WTC11 (cell line): ENCODE measurements at regions not wholly inside any gene's neighbourhood (a gene's known extent, or its start where the extent isn't known, plus 50 kb on each side); places are given as distances from the start of the nearest gene placed in this dataset.

Source experiments
- ATAC-seq: fragments of 200-7000 bp; cut with Tn5 transposase; 2 replicates; pipeline ENCODE4 v1.10.0; 2021; ENCODE audit warnings: mild to moderate bottlenecking, moderate library complexity
- CTCF ChIA-PET: fragments of 300-600 bp; sonication (Branson Sonifier 250); formaldehyde crosslinking; loops from one replicate; lab custom pipeline; 2021; ENCODE audit warnings: antibody characterized with exemption; lab: Charles Lee
- POLR2A ChIA-PET: fragments of 350-600 bp; sonication (Branson Sonifier 250); formaldehyde crosslinking; loops from one replicate; lab custom pipeline; 2021; ENCODE audit warnings: antibody characterized with exemption; lab: Charles Lee
- DNase-seq: peaks from one replicate; pipeline ENCODE4 v3.0.0; 2021; ENCODE audit warnings: low spot score
- H3K27ac Mint-ChIP-seq: 2 replicates; pipeline ENCODE4 v1.8.0; 2021; ENCODE audit warnings: mixed read lengths
- H3K27me3 Mint-ChIP-seq: 2 replicates; pipeline ENCODE4 v1.8.0; 2021; ENCODE audit warnings: low read depth, mild to moderate bottlenecking, moderate library complexity, mixed read lengths
- H3K36me3 Mint-ChIP-seq: 2 replicates; pipeline ENCODE4 v1.8.0; 2021; ENCODE audit warnings: mixed read lengths
- H3K4me1 Mint-ChIP-seq: 2 replicates; pipeline ENCODE4 v1.8.0; 2022; ENCODE audit warnings: mixed read lengths
- H3K4me3 Mint-ChIP-seq: 2 replicates; pipeline ENCODE4 v1.8.0; 2021; ENCODE audit warnings: mild to moderate bottlenecking, moderate library complexity, mixed read lengths
- H3K9me3 Mint-ChIP-seq: 2 replicates; pipeline ENCODE4 v1.8.0; 2021; ENCODE audit warnings: mixed read lengths
- AFF4 ChIP-seq: sonication (generic); formaldehyde crosslinking; IDR thresholded peaks from 2 replicates; pipeline ENCODE4 v1.8.1; 2023; ENCODE audit warnings: mild to moderate bottlenecking, missing genetic modification reagents, borderline replicate concordance
- ATF3 ChIP-seq: sonication (generic); formaldehyde crosslinking; conservative IDR thresholded peaks from 2 replicates; pipeline ENCODE4 v1.8.1; 2022; ENCODE audit warnings: mild to moderate bottlenecking, missing genetic modification reagents
- ATF6 ChIP-seq: sonication (generic); formaldehyde crosslinking; IDR thresholded peaks from 2 replicates; pipeline ENCODE4 v1.8.1; 2023; ENCODE audit warnings: mild to moderate bottlenecking, missing genetic modification reagents
- CTCF ChIP-seq: fragments of 200-600 bp; IDR thresholded peaks from 2 replicates; pipeline ENCODE4 v1.8.0; 2022; ENCODE audit warnings: antibody characterized with exemption
- E2F4 ChIP-seq: sonication (generic); formaldehyde crosslinking; IDR thresholded peaks from 2 replicates; pipeline ENCODE4 v1.8.1; 2022; ENCODE audit warnings: low read depth, mild to moderate bottlenecking, moderate library complexity, missing genetic modification reagents, borderline replicate concordance
- ELF4 ChIP-seq: sonication (generic); formaldehyde crosslinking; IDR thresholded peaks from 2 replicates; pipeline ENCODE4 v1.8.1; 2022; ENCODE audit warnings: low read depth, mild to moderate bottlenecking, moderate library complexity, missing genetic modification reagents
- ESRRA ChIP-seq: sonication (generic); formaldehyde crosslinking; IDR thresholded peaks from 2 replicates; pipeline ENCODE4 v1.8.1; 2022; ENCODE audit warnings: mild to moderate bottlenecking, missing genetic modification reagents, borderline replicate concordance
- FOXJ3 ChIP-seq: sonication (generic); formaldehyde crosslinking; IDR thresholded peaks from 2 replicates; pipeline ENCODE4 v1.9.0; 2021; ENCODE audit warnings: missing genetic modification reagents, mild to moderate bottlenecking, borderline replicate concordance
- OVOL2 ChIP-seq: fragments of 250-450 bp; sonication (Bioruptor Pico); IDR thresholded peaks from 2 replicates; pipeline ENCODE4 v1.9.0; 2021; ENCODE audit warnings: mild to moderate bottlenecking, borderline replicate concordance
- SMAD3 ChIP-seq: sonication (generic); formaldehyde crosslinking; IDR thresholded peaks from 2 replicates; pipeline ENCODE4 v1.8.0; 2022; ENCODE audit warnings: missing genetic modification reagents, mild to moderate bottlenecking, borderline replicate concordance
- ZBTB21 ChIP-seq: sonication (generic); formaldehyde crosslinking; IDR thresholded peaks from 2 replicates; pipeline ENCODE4 v1.8.1; 2023; ENCODE audit warnings: mild to moderate bottlenecking, missing genetic modification reagents, borderline replicate concordance
- ZNF281 ChIP-seq: sonication (generic); formaldehyde crosslinking; IDR thresholded peaks from 2 replicates; pipeline ENCODE4 v1.8.0; 2023; ENCODE audit warnings: mild to moderate bottlenecking, missing genetic modification reagents
- ZNF425 ChIP-seq: fragments of 250-450 bp; sonication (Bioruptor Pico); conservative IDR thresholded peaks from 2 replicates; pipeline ENCODE4 v1.9.0; 2021; ENCODE audit warnings: mild to moderate bottlenecking

- no peak for TF ChIP-seq ZNF425 (CRISPR knock-in tag)
Measured at GRCh38 chr21:23740463-23740862, 1866.8 kb downstream of the MRPL39 start (continued).

GRCh38 chr21:23732776-23733175 is 1874.5 kb downstream of the MRPL39 start:
- ChIA-PET POLR2A (no interaction called here), CTCF (no interaction called here)
- H3K9me3 Mint-ChIP-seq, result peaks cover 4% of the 10 kb centered on the region; the same call in 1 of the 2 replicates
- H3K36me3 Mint-ChIP-seq, result no peaks in the 10 kb centered on the region
- DNase-seq (no peak), ATAC-seq (no peak)
- TF ChIP-seq ESRRA (CRISPR knock-in tag), result no peak
- no peak for TF ChIP-seq CTCF
- no peak for TF ChIP-seq FOXJ3 (CRISPR knock-in tag)
- TF ChIP-seq SMAD3, result no peak
- TF ChIP-seq ATF6 (CRISPR knock-in tag), result no peak
- TF ChIP-seq ZBTB21 (CRISPR knock-in tag), result no peak
- no peak for TF ChIP-seq AFF4
- no peak for TF ChIP-seq ELF4 (CRISPR knock-in tag)
- no peak for TF ChIP-seq ATF3 (CRISPR knock-in tag)
- TF ChIP-seq ZNF281 (CRISPR knock-in tag), result no peak
- no peak for TF ChIP-seq OVOL2 (CRISPR knock-in tag)
- TF ChIP-seq E2F4, result no peak
- peaks cover 3% of the 10 kb centered on the region; the same call in 1 of the 2 replicates for H3K4me1 Mint-ChIP-seq
- no peaks in the 10 kb centered on the region for H3K27me3 Mint-ChIP-seq
- H3K27ac Mint-ChIP-seq, result no peak overlapping the region
- no peak overlapping the region for H3K4me3 Mint-ChIP-seq
